ENCODE measurements at regions not wholly inside any gene's neighbourhood (a gene's known extent, or its start where the extent isn't known, plus 50 kb on each side); places are given as distances from the start of the nearest gene placed in this dataset.
A peak's percentile ranks its signal among the peaks of the same experiment; 100 is the strongest.

DNA sequence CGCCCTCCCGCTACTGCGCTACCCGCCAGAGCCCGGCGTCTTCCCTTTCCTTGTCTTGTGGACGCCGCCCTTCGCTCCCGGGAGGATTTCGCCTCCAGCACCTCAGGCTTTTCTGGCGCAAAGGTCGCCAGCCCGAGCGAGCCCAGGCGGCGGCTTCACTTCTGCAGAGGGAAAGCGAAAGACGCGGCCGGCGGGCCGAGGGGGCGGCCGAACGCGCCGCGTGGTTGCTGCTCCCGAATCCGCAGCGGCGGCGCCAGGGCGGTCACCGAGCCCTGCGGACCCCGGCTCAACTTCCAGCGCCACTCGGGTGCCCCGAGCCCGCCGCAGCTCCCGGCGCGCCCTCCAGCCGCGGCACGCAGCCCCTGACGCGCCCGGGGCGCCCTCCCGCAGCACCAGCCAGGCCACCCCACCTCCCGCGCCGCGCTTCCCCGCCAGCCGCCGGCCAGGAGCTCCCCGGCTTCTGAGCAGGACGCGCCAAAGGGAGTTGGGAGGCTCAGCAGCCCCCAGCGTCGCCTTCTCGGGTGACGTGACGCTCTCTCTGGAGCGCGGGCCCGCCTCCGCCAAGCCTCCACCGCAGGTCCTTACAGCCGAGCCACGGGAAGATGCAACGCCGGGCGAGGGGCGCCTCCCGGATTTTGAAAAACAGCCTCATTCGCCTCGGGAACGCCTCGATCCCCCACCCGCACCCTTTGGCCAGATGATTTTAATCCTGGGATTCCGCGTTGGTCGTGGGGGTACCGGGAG, 84.9 kb upstream of the EPB41L3 start:
- Histone ChIP-seq H3K36me3 (ENCODE audit: control insufficient read depth in 3 of 3, insufficient read depth in 3 of 3, low read length in 3 of 3) (no peaks in the 10 kb centered on the region), H3K27ac (ENCODE audit: low read depth, low read length) (peak overlapping the region; percentile 48), H3K4me3 (ENCODE audit: low read length in 3 of 3) (peak overlapping the region; percentile 63 to 70 (median 66)), H3K4me1 (ENCODE audit: control insufficient read depth in 3 of 3, insufficient read depth in 3 of 3, low read length in 3 of 3) (peaks cover 12 to 18% (median 12%) of the 10 kb centered on the region in 3 donors), H3K9ac (ENCODE audit: low read depth in 1 of 3, low read length in 3 of 3) (peak overlapping the region; percentile 61 to 69 (median 62)), H3K27me3 (ENCODE audit: control insufficient read depth in 3 of 3, insufficient read depth in 3 of 3, low read length in 3 of 3) (peaks cover 9 to 38% (median 25%) of the 10 kb centered on the region in 3 donors), H3K9me3 (ENCODE audit: control insufficient read depth in 3 of 3, low read length in 3 of 3) (no peaks in the 10 kb centered on the region)

DNA sequence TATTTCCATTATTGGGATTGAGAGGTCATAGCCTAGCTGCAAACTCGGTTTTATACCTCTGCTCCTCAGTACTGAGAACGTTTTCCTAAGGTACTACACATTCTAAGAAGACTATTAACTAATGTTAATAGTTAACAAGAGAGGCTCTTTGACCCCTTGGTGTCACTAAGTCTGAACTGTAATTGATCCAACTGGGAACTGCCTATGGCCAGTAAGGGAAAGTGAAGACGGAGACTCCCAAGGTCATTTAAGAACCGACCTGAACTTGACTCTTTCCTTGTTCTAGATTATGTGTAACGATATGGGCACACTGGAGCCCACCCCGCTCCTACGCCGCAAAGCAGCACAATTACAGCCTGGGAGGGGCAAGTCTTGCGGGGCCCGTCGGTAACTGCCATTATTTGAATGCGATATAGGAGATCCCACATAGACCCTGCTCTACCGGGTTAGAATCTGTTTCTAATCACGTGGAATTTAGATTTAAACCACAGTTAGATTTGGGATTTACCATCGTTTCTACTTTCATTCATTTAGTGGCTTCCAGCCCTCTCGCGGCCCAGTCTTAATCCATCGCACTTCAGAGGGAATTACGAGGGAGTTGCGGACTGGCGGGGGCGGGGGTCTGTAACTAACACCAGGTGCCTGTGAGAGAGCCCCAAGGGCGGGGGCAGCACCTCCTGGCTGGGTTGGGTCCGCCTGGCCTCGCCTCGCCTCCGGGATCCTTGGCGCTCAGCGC, 84.1 kb upstream of the EPB41L3 start:
- Histone ChIP-seq H3K27me3 (ENCODE audit: control insufficient read depth in 3 of 3, insufficient read depth in 3 of 3, low read length in 3 of 3) (peaks cover 9 to 38% (median 25%) of the 10 kb centered on the region in 3 donors), H3K9ac (ENCODE audit: low read depth in 1 of 3, low read length in 3 of 3) (peak overlapping the region; percentile 43 to 69 (median 62)), H3K4me1 (ENCODE audit: control insufficient read depth in 3 of 3, insufficient read depth in 3 of 3, low read length in 3 of 3) (peaks cover 12 to 18% (median 12%) of the 10 kb centered on the region in 3 donors), H3K27ac (ENCODE audit: low read depth, low read length) (no peak overlapping the region), H3K36me3 (ENCODE audit: control insufficient read depth in 3 of 3, insufficient read depth in 3 of 3, low read length in 3 of 3) (no peaks in the 10 kb centered on the region), H3K9me3 (ENCODE audit: control insufficient read depth in 3 of 3, low read length in 3 of 3) (no peaks in the 10 kb centered on the region), H3K4me3 (ENCODE audit: low read length in 3 of 3) (peak overlapping the region; percentile 7 to 70 (median 66))

DNA sequence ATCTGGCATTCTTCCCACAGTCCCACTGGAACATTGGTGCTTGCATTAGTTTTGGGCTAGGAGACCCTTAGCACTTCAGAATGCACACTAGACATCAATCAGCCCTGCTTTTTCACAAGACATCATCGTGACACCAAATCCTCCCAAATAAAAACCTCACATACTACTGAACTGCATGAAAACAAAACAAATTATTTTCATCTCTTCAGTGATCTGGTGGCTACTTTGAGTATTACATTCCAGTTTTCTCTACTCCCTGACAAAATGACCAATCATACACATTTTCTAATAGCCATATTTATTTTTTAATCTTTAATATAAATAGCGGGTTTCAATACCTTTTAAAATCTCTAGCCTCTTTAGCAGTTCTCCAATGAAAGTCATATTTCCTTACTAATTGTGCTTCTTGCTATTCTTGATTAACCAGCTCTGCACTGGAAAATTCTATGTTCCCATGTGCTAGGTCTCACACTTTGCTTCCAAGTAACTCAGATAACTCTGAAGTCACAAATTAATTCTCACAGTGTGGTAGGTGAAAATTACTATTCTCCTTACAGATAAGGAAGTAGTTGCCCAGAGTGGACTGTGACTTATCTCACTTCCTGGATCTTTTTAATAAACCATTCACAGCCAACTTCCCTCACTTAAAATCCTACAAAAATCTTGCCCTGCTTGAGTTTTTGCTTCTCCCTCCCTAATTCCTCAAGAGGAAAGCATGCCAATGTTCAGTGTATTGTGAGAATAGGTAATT, 82.5 kb upstream of the EPB41L3 start:
- Histone ChIP-seq H3K27me3 (ENCODE audit: control insufficient read depth in 3 of 3, insufficient read depth in 3 of 3, low read length in 3 of 3) (peaks cover 9 to 38% (median 19%) of the 10 kb centered on the region in 3 donors), H3K27ac (ENCODE audit: low read depth, low read length) (no peak overlapping the region), H3K36me3 (ENCODE audit: control insufficient read depth in 3 of 3, insufficient read depth in 3 of 3, low read length in 3 of 3) (no peaks in the 10 kb centered on the region), H3K9ac (ENCODE audit: low read depth in 1 of 3, low read length in 3 of 3) (no peak overlapping the region), H3K4me3 (ENCODE audit: low read length in 3 of 3) (no peak overlapping the region), H3K4me1 (ENCODE audit: control insufficient read depth in 3 of 3, insufficient read depth in 3 of 3, low read length in 3 of 3) (peaks cover 12 to 18% (median 12%) of the 10 kb centered on the region in 3 donors), H3K9me3 (ENCODE audit: control insufficient read depth in 3 of 3, low read length in 3 of 3) (no peaks in the 10 kb centered on the region)

DNA sequence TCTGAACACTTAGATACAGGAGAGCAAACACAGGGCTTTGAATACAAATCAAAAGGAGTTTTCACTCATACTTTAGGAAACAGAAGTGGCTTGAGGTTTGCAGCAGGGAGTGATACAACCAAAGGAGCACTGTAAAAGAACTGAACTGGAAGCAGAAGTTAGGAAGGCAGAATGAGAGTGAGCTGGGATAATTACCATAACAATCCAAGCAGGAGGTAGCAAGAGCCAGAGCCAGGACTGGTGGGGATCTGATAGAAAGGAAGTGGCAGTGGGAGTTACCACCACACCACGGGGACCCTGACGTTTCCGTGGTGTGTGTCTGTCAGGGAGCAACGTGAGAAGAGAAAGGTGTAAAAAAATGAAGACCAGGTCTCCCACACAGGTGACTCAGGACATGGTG, 81.3 kb upstream of the EPB41L3 start:
- Histone ChIP-seq H3K9ac (ENCODE audit: low read depth in 1 of 3, low read length in 3 of 3) (no peak overlapping the region), H3K27me3 (ENCODE audit: control insufficient read depth in 3 of 3, insufficient read depth in 3 of 3, low read length in 3 of 3) (peaks cover 9 to 35% (median 19%) of the 10 kb centered on the region in 3 donors), H3K4me1 (ENCODE audit: control insufficient read depth in 3 of 3, insufficient read depth in 3 of 3, low read length in 3 of 3) (peaks cover 9 to 17% (median 12%) of the 10 kb centered on the region in 3 donors), H3K4me3 (ENCODE audit: low read length in 3 of 3) (no peak overlapping the region), H3K27ac (ENCODE audit: low read depth, low read length) (no peak overlapping the region), H3K9me3 (ENCODE audit: control insufficient read depth in 3 of 3, low read length in 3 of 3) (no peaks in the 10 kb centered on the region), H3K36me3 (ENCODE audit: control insufficient read depth in 3 of 3, insufficient read depth in 3 of 3, low read length in 3 of 3) (no peaks in the 10 kb centered on the region)

DNA sequence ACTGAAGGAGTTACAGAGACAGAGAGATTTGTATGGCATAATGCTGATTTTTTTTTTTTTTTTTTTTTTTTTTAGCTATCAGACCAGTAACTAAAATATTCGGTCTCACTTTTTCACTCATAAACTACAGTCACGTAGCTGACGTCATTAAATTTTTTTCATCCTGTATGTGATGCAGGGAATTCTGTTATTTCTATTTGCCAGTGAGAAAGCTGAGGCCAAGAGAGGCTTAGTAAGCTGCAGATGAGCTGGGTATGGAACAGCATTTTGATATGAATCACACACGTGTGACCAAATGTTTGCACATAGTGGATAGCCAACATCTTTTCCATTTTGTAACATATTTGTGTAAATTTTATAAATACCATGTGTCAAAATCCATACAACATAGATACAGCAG, 79.1 kb upstream of the EPB41L3 start:
- no peaks in the 10 kb centered on the region for H3K9me3 ChIP-seq (ENCODE audit: control insufficient read depth in 3 of 3, low read length in 3 of 3)
- no peak overlapping the region for H3K4me3 ChIP-seq (ENCODE audit: low read length in 3 of 3)
- peaks cover 5 to 16% (median 15%) of the 10 kb centered on the region in 3 donors for H3K27me3 ChIP-seq (ENCODE audit: control insufficient read depth in 3 of 3, insufficient read depth in 3 of 3, low read length in 3 of 3)
- no peak overlapping the region for H3K9ac ChIP-seq (ENCODE audit: low read depth in 1 of 3, low read length in 3 of 3)
- peaks cover 1 to 3% (median 2%) of the 10 kb centered on the region in 3 donors for H3K4me1 ChIP-seq (ENCODE audit: control insufficient read depth in 3 of 3, insufficient read depth in 3 of 3, low read length in 3 of 3)
- no peaks in the 10 kb centered on the region for H3K36me3 ChIP-seq (ENCODE audit: control insufficient read depth in 3 of 3, insufficient read depth in 3 of 3, low read length in 3 of 3)
- no peak overlapping the region for H3K27ac ChIP-seq (ENCODE audit: low read depth, low read length)

- Histone ChIP-seq H3K36me3 (ENCODE audit: control insufficient read depth in 3 of 3, insufficient read depth in 3 of 3, low read length in 3 of 3) (no peaks in the 10 kb centered on the region), H3K4me3 (ENCODE audit: low read length in 3 of 3) (no peak overlapping the region), H3K27ac (ENCODE audit: low read depth, low read length) (no peak overlapping the region), H3K4me1 (ENCODE audit: control insufficient read depth in 3 of 3, insufficient read depth in 3 of 3, low read length in 3 of 3) (no peaks in the 10 kb centered on the region), H3K9me3 (ENCODE audit: control insufficient read depth in 3 of 3, low read length in 3 of 3) (no peaks in the 10 kb centered on the region), H3K9ac (ENCODE audit: low read depth in 1 of 3, low read length in 3 of 3) (no peak overlapping the region), H3K27me3 (ENCODE audit: control insufficient read depth in 3 of 3, insufficient read depth in 3 of 3, low read length in 3 of 3) (peaks cover 0 to 4% (median 3%) of the 10 kb centered on the region in 3 donors)
Observed at GRCh38 chr18:5620289-5620688, 76.5 kb upstream of the EPB41L3 start.

DNA sequence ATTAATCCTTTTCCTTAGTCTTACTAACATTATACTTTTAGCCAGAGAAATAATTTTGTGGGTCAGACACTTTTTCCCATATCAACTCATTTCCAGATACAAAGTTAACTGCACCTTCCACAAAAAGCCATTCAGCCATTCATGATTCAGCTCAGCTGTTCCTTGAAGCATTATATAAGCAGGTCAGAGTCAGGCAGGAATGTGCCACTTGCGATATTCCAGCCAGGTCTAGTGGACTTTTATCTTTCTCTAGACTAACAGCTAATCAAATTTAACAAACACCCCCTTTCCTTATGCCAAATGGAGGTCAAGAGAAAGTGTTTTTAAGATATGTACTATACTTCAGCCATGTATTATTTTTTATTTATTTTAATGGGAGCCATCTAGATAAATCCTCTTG, 75.6 kb upstream of the EPB41L3 start:
- H3K4me1 ChIP-seq (ENCODE audit: control insufficient read depth in 3 of 3, insufficient read depth in 3 of 3, low read length in 3 of 3), result no peaks in the 10 kb centered on the region
- H3K36me3 ChIP-seq (ENCODE audit: control insufficient read depth in 3 of 3, insufficient read depth in 3 of 3, low read length in 3 of 3), result no peaks in the 10 kb centered on the region
- no peak overlapping the region for H3K9ac ChIP-seq (ENCODE audit: low read depth in 1 of 3, low read length in 3 of 3)
- no peaks in the 10 kb centered on the region for H3K9me3 ChIP-seq (ENCODE audit: control insufficient read depth in 3 of 3, low read length in 3 of 3)
- H3K4me3 ChIP-seq (ENCODE audit: low read length in 3 of 3), result no peak overlapping the region
- H3K27ac ChIP-seq (ENCODE audit: low read depth, low read length), result no peak overlapping the region
- H3K27me3 ChIP-seq (ENCODE audit: control insufficient read depth in 3 of 3, insufficient read depth in 3 of 3, low read length in 3 of 3), result peaks cover 0 to 3% (median 0%) of the 10 kb centered on the region in 3 donors

GRCh38 chr18:5618047-5618688, 74.4 kb upstream of the EPB41L3 start:
- no peak overlapping the region for H3K9ac ChIP-seq (ENCODE audit: low read depth in 1 of 3, low read length in 3 of 3)
- H3K4me1 ChIP-seq (ENCODE audit: control insufficient read depth in 3 of 3, insufficient read depth in 3 of 3, low read length in 3 of 3), result no peaks in the 10 kb centered on the region
- no peaks in the 10 kb centered on the region for H3K36me3 ChIP-seq (ENCODE audit: control insufficient read depth in 3 of 3, insufficient read depth in 3 of 3, low read length in 3 of 3)
- H3K4me3 ChIP-seq (ENCODE audit: low read length in 3 of 3), result no peak overlapping the region
- no peaks in the 10 kb centered on the region for H3K27me3 ChIP-seq (ENCODE audit: control insufficient read depth in 3 of 3, insufficient read depth in 3 of 3, low read length in 3 of 3)
- no peaks in the 10 kb centered on the region for H3K9me3 ChIP-seq (ENCODE audit: control insufficient read depth in 3 of 3, low read length in 3 of 3)
- no peak overlapping the region for H3K27ac ChIP-seq (ENCODE audit: low read depth, low read length)

DNA sequence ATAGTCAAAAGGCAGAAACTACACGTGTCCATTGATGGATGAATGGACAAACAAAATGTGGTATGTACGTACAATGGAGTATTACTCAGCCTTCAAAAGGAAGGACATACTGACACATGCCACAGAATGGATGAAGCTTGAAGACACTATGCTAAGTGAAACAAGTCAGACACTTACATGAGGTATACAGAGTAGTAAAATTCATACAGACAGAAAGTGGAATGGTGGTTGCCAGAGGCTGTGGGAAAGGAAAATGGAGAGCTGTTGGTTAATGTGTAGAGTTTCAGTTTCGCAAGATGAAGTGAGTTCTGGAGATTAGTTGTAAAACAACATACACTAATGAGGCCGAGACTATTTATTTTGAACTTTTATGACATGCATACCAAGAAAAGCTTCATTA, 67.4 kb upstream of the EPB41L3 start:
- no peaks in the 10 kb centered on the region for H3K27me3 ChIP-seq (ENCODE audit: control insufficient read depth in 3 of 3, insufficient read depth in 3 of 3, low read length in 3 of 3)
- no peak overlapping the region for H3K9ac ChIP-seq (ENCODE audit: low read depth in 1 of 3, low read length in 3 of 3)
- no peak overlapping the region for H3K4me3 ChIP-seq (ENCODE audit: low read length in 3 of 3)
- no peaks in the 10 kb centered on the region for H3K36me3 ChIP-seq (ENCODE audit: control insufficient read depth in 3 of 3, insufficient read depth in 3 of 3, low read length in 3 of 3)
- no peak overlapping the region for H3K27ac ChIP-seq (ENCODE audit: low read depth, low read length)
- no peaks in the 10 kb centered on the region for H3K9me3 ChIP-seq (ENCODE audit: control insufficient read depth in 3 of 3, low read length in 3 of 3)
- no peaks in the 10 kb centered on the region for H3K4me1 ChIP-seq (ENCODE audit: control insufficient read depth in 3 of 3, insufficient read depth in 3 of 3, low read length in 3 of 3)
